Testis (tissue), 2 donors: ENCODE measurements at regions not wholly inside any gene's neighbourhood (a gene's known extent, or its start where the extent isn't known, plus 50 kb on each side); places are given as distances from the start of the nearest gene placed in this dataset.

ENCODE experiments used
- DNase-seq: peaks from one replicate; pipeline ENCODE4 v3.0.0-alpha.2; 2019
- H3K27ac ChIP-seq, 2 donors: fragments of 200-600 bp; sonication (generic); one replicate each; pipeline ENCODE4 v1.5.1; 2019
- H3K27me3 ChIP-seq: fragments of 200-600 bp; sonication (generic); one replicate; pipeline ENCODE4 v1.5.1; 2019
- H3K36me3 ChIP-seq: fragments of 200-600 bp; sonication (generic); one replicate; pipeline ENCODE4 v1.5.1; 2017; ENCODE audit warnings: low read depth; ENCODE audit errors: missing control alignments
- H3K4me1 ChIP-seq: fragments of 200-600 bp; sonication (generic); one replicate; pipeline ENCODE4 v1.5.1; 2019
- H3K4me3 ChIP-seq, 2 donors: fragments of 200-600 bp; sonication (generic); one replicate each; pipeline ENCODE4 v1.5.1; 2017 to 2019
- H3K9me3 ChIP-seq: fragments of 200-600 bp; sonication (generic); one replicate; pipeline ENCODE4 v1.5.1; 2017
- POLR2A ChIP-seq: fragments of 450-650 bp; IDR thresholded peaks from one replicate; pipeline ENCODE4 v1.6.1; 2017; ENCODE audit warnings: antibody characterized with exemption, mild to moderate bottlenecking, moderate library complexity
- WGBS, 2 donors: methylation state at CpG; one replicate each; pipeline ENCODE4 v1.1.5; 2018; 5-methylcytosine and 5-hydroxymethylcytosine counted together
- intact Hi-C: fragments of 100-400 bp; cut with DNase I; formaldehyde crosslinking; loops from one replicate; pipeline ENCODE4 v1.15.1; 2023; ENCODE audit warnings: low total_unique reads
- TF ChIP-seq, protein P1 (sequence below), 3 experiments: fragments of 450-650 bp in 2 of 3; fragments of 200-600 bp in 1 of 3; sonication (generic) in 1 of 3; IDR thresholded peaks; one replicate each; pipeline ENCODE4 v1.5.1; 2016 to 2019; ENCODE audit warnings: antibody characterized with exemption in 3 of 3, mild to moderate bottlenecking in 2 of 3, moderate library complexity in 1 of 3

DNA sequence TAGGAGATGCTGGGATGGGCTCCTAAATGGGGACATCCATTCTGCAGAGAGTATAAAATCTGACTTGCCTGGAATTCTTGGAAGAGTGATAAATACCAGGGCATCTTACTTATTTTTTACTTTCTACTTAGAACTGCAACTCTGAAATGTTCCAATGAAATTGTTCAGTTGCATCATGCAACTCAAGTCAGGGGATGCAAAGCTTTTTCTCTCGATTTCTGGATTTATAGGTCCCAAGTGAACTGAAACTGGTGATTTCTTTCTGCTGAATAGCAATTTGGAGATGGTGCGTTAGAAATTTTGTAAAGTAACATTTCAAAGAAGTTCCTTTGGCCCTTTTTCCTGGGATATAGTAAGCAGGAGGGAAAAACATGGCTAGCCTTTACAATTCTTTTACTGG is 238.4 kb upstream of the CD180 start:
- H3K36me3 ChIP-seq = no peaks in the 10 kb centered on the region
- H3K27ac ChIP-seq = no peak overlapping the region
- WGBS, 2 donors = 55 to 65% methylated on average over 2 of the region's 2 CpGs
- DNase-seq = no peak
- H3K9me3 ChIP-seq = no peaks in the 10 kb centered on the region
- no peaks in the 10 kb centered on the region for H3K27me3 ChIP-seq
- intact Hi-C loops = no loop called here
- H3K4me3 ChIP-seq = no peak overlapping the region
- H3K4me1 ChIP-seq = no peaks in the 10 kb centered on the region
- no peak for TF ChIP-seq POLR2A
- TF ChIP-seq, protein P1, sequence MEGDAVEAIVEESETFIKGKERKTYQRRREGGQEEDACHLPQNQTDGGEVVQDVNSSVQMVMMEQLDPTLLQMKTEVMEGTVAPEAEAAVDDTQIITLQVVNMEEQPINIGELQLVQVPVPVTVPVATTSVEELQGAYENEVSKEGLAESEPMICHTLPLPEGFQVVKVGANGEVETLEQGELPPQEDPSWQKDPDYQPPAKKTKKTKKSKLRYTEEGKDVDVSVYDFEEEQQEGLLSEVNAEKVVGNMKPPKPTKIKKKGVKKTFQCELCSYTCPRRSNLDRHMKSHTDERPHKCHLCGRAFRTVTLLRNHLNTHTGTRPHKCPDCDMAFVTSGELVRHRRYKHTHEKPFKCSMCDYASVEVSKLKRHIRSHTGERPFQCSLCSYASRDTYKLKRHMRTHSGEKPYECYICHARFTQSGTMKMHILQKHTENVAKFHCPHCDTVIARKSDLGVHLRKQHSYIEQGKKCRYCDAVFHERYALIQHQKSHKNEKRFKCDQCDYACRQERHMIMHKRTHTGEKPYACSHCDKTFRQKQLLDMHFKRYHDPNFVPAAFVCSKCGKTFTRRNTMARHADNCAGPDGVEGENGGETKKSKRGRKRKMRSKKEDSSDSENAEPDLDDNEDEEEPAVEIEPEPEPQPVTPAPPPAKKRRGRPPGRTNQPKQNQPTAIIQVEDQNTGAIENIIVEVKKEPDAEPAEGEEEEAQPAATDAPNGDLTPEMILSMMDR (IDR thresholded peaks at IDR 0.05) = no peak

DNA sequence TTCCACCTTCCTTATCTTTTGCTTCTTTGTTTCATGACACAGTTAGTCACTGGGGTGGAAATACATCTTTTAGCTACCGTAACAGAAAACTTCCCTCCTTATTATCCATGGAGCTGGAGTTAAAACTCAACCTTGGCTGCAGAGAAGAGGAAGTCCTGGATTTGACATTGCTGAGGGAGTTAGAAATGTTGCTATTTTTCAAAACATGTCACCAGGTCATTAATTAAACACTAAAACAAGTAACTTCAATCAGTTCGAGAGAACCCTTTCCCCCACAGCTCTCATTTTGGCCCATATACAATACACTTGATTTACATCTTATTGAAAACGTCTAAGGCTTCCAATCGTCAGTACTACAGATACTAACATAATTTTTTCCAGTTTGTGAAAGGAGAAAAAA is 237.9 kb upstream of the CD180 start:
- Histone ChIP-seq H3K27ac (no peak overlapping the region), H3K4me1 (no peaks in the 10 kb centered on the region), H3K9me3 (no peaks in the 10 kb centered on the region), H3K36me3 (no peaks in the 10 kb centered on the region), H3K27me3 (no peaks in the 10 kb centered on the region), H3K4me3 (no peak overlapping the region)
- WGBS, 2 donors = 53 to 60% methylated on average over 4 of the region's 4 CpGs
- TF ChIP-seq, protein P1 (IDR thresholded peaks at IDR 0.05) = no peak
- no peak for TF ChIP-seq POLR2A
- intact Hi-C loops = no loop called here
- DNase-seq = no peak

DNA sequence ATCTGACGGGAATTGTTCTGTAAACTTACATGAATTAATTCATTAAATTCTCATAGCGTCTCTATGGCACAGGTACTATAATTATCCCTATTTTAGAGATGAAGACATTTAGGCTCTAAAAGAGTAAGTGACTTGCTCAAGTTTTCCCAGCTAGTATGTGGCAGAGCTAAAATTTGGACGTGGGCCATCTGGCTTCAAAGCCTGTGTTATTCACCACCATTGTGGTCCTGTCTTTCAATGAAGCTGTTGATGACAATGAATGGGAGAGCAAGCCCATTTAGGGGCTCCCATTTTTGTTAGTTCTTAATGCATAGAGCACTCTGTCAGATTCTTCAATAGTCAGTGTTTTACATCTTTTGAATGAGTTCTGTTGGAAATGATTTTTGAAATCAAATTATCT is 236.0 kb upstream of the CD180 start:
- DNase-seq = no peak
- 90 to 92% methylated on average over 3 of the region's 3 CpGs for WGBS, 2 donors

DNA sequence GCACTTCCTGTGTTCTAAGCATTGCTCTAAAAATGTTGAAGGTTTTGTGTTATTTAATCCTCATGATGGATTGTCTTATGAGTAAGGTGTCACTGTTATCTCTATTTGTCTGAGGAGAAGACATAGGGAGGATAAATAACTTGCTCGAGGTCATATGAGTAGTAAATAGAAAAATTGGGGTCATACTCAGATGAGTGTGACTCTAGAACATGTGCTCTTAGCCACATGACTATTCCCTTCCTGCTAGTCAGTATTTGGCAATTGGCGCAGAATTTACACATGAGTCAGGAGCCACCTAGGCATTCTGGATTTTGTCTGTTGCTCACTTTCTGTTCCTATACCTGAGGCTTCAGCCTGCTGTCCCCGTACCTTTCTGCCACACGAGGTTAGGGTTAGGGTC is 234.6 kb upstream of the CD180 start:
- Histone ChIP-seq H3K36me3 (no peaks in the 10 kb centered on the region), H3K9me3 (no peaks in the 10 kb centered on the region), H3K27me3 (no peaks in the 10 kb centered on the region), H3K4me1 (no peaks in the 10 kb centered on the region), H3K27ac (no peak overlapping the region), H3K4me3 (no peak overlapping the region)
- 88 to 93% methylated on average over 4 of the region's 4 CpGs for WGBS, 2 donors
- TF ChIP-seq POLR2A = no peak
- TF ChIP-seq, protein P1 (IDR thresholded peaks at IDR 0.05) = no peak
- intact Hi-C loops = no loop called here
- no peak for DNase-seq

More for the DNA sequence above, 236.0 kb upstream of the CD180 start:
- Histone ChIP-seq H3K4me3 (no peak overlapping the region), H3K27ac (no peak overlapping the region), H3K9me3 (no peaks in the 10 kb centered on the region), H3K4me1 (no peaks in the 10 kb centered on the region), H3K36me3 (no peaks in the 10 kb centered on the region), H3K27me3 (no peaks in the 10 kb centered on the region)
- TF ChIP-seq, protein P1 (IDR thresholded peaks at IDR 0.05) = no peak
- no peak for TF ChIP-seq POLR2A
- intact Hi-C loops = no loop called here

DNA sequence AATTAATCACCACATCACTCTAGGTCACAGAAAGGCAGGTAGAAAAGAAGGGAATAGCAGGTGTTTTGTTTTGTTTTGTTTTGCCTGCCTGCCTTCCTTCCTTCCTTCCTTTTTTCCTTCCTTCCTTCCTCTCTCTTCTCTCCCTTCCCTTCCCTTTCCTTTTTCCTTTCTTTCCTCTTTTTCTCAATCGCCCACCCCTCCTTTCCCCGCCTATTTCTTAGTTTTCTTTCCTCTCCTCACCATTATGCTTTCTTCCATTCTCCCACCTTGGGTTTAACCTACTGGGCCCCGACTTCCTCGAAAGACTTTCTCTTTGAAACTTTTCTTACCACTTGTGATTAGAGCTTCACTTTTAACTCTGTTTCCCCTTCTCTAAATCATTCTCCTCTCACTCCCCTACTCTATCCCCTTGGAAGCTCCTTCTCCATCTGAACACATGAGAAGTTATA is 231.3 kb upstream of the CD180 start:
- H3K27ac ChIP-seq = no peak overlapping the region
- H3K9me3 ChIP-seq = no peaks in the 10 kb centered on the region
- no peak overlapping the region for H3K4me3 ChIP-seq
- no peaks in the 10 kb centered on the region for H3K27me3 ChIP-seq
- H3K36me3 ChIP-seq = no peaks in the 10 kb centered on the region
- WGBS, 2 donors = 93 to 95% methylated on average over 4 of the region's 4 CpGs
- no peak for DNase-seq
- no peaks in the 10 kb centered on the region for H3K4me1 ChIP-seq
- intact Hi-C loops = no loop called here
- no peak for TF ChIP-seq POLR2A
- TF ChIP-seq, protein P1 (IDR thresholded peaks at IDR 0.05) = no peak
